HEK293 (cell line): ENCODE measurements at regions not wholly inside any gene's neighbourhood (a gene's known extent, or its start where the extent isn't known, plus 50 kb on each side); places are given as distances from the start of the nearest gene placed in this dataset.

Experiments used
- CTCF ChIA-PET: fragments of 350-600 bp; formaldehyde crosslinking; extraction: SDS; loops from one replicate; lab custom pipeline; 2021; ENCODE audit warnings: antibody characterized with exemption; lab: Yijun Ruan, JAX
- POLR2A ChIA-PET: fragments of 300-600 bp; formaldehyde crosslinking; extraction: SDS; loops from one replicate; lab custom pipeline; 2020; ENCODE audit warnings: antibody characterized with exemption, inconsistent platforms; lab: Yijun Ruan, JAX
- H3K27ac ChIP-seq: fragments of 200-500 bp; sonication (Bioruptor generic); 2 replicates; pipeline ENCODE4 v1.5.1; 2014; ENCODE audit warnings: low read depth, low read length, control low read depth, inconsistent platforms; ENCODE audit errors: extremely low read depth
- H3K36me3 ChIP-seq, 2 experiments: fragments of 200-500 bp in 1 of 2; sonication (Bioruptor generic) in 1 of 2; 1 replicate in 1 of 2; 2 replicates in 1 of 2; pipeline ENCODE4 v1.5.1; 2014 to 2017; ENCODE audit warnings: inconsistent platforms in 2 of 2, low read length in 2 of 2; ENCODE audit not compliant: control insufficient read depth in 2 of 2, insufficient read depth in 1 of 2
- H3K4me1 ChIP-seq: fragments of 200-500 bp; sonication (Bioruptor generic); 2 replicates; pipeline ENCODE4 v1.5.1; 2014; ENCODE audit warnings: mild to moderate bottlenecking, low read length, inconsistent platforms; ENCODE audit not compliant: control insufficient read depth, insufficient read depth
- H3K4me3 ChIP-seq: 2 replicates; pipeline ENCODE4 v1.5.1; 2011; ENCODE audit warnings: low read depth, mild to moderate bottlenecking, control low read depth, low read length, moderate library complexity
- H3K9me3 ChIP-seq: fragments of 200-500 bp; sonication (Bioruptor generic); 2 replicates; pipeline ENCODE4 v1.5.1; 2014; ENCODE audit warnings: low read depth, low read length, inconsistent platforms; ENCODE audit not compliant: control insufficient read depth, insufficient read depth
- BCL11B ChIP-seq: fragments of 450-650 bp; formaldehyde crosslinking; IDR thresholded peaks from 2 replicates; pipeline ENCODE4 v1.5.1; 2016; ENCODE audit warnings: low read depth, missing biosample characterization, missing genetic modification characterization
- MEIS1 ChIP-seq: sonication (generic); formaldehyde crosslinking; IDR thresholded peaks from 2 replicates; pipeline ENCODE4 v1.8.1; 2022; ENCODE audit warnings: missing genetic modification reagents, mild to moderate bottlenecking, borderline replicate concordance
- OVOL3 ChIP-seq: fragments of 450-650 bp; formaldehyde crosslinking; IDR thresholded peaks from 2 replicates; pipeline ENCODE4 v1.5.1; 2016; ENCODE audit warnings: missing biosample characterization, missing genetic modification characterization
- PBX3 ChIP-seq: sonication (generic); formaldehyde crosslinking; IDR thresholded peaks from 2 replicates; pipeline ENCODE4 v1.8.1; 2022; ENCODE audit warnings: mild to moderate bottlenecking, moderate library complexity, missing genetic modification reagents
- REPIN1 ChIP-seq: fragments of 450-650 bp; formaldehyde crosslinking; IDR thresholded peaks from 2 replicates; pipeline ENCODE4 v1.5.1; 2017; ENCODE audit warnings: missing biosample characterization, missing genetic modification characterization, low read depth
- WT1 ChIP-seq: fragments of 450-650 bp; formaldehyde crosslinking; IDR thresholded peaks from 2 replicates; pipeline ENCODE4 v1.5.1; 2016; ENCODE audit warnings: missing biosample characterization, missing genetic modification characterization
- ZBTB1 ChIP-seq: fragments of 450-650 bp; formaldehyde crosslinking; IDR thresholded peaks from 2 replicates; pipeline ENCODE4 v1.5.1; 2016; ENCODE audit warnings: missing biosample characterization, missing genetic modification characterization
- ZBTB17 ChIP-seq: fragments of 450-650 bp; formaldehyde crosslinking; IDR thresholded peaks from 2 replicates; pipeline ENCODE4 v1.5.1; 2016; ENCODE audit warnings: missing biosample characterization, missing genetic modification characterization
- ZNF146 ChIP-seq: fragments of 450-650 bp; formaldehyde crosslinking; IDR thresholded peaks from 2 replicates; pipeline ENCODE4 v1.5.1; 2016; ENCODE audit warnings: missing biosample characterization, missing genetic modification characterization
- ZNF248 ChIP-seq: fragments of 450-650 bp; formaldehyde crosslinking; IDR thresholded peaks from 2 replicates; pipeline ENCODE4 v1.5.1; 2017; ENCODE audit warnings: missing biosample characterization, missing genetic modification characterization
- ZNF530 ChIP-seq: fragments of 450-650 bp; formaldehyde crosslinking; IDR thresholded peaks from 2 replicates; pipeline ENCODE4 v1.5.1; 2016; ENCODE audit warnings: low read depth, missing biosample characterization, missing genetic modification characterization
- ZNF660 ChIP-seq: fragments of 450-650 bp; IDR thresholded peaks from 2 replicates; pipeline ENCODE4 v1.5.1; 2018; ENCODE audit warnings: missing biosample characterization, mild to moderate bottlenecking, missing genetic modification characterization
- ZNF692 ChIP-seq: fragments of 450-650 bp; formaldehyde crosslinking; IDR thresholded peaks from 2 replicates; pipeline ENCODE4 v1.5.1; 2016; ENCODE audit warnings: missing biosample characterization, missing genetic modification characterization
- TF ChIP-seq, protein P1 (sequence below): IDR thresholded peaks from 2 replicates; pipeline ENCODE4 v1.6.1; 2011; ENCODE audit warnings: mild to moderate bottlenecking, low read depth, low read length, borderline replicate concordance
- TF ChIP-seq, protein P2 (sequence below): fragments of 450-650 bp; formaldehyde crosslinking; IDR thresholded peaks from 2 replicates; pipeline ENCODE4 v1.5.1; 2016; ENCODE audit warnings: missing biosample characterization, missing genetic modification characterization, borderline replicate concordance

GRCh38 chr13:108383667-108384066, 114.1 kb downstream of the TNFSF13B start:
- no peak for TF ChIP-seq MEIS1 (CRISPR knock-in tag)
- no peak for TF ChIP-seq PBX3 (CRISPR knock-in tag)
- TF ChIP-seq, protein P1, sequence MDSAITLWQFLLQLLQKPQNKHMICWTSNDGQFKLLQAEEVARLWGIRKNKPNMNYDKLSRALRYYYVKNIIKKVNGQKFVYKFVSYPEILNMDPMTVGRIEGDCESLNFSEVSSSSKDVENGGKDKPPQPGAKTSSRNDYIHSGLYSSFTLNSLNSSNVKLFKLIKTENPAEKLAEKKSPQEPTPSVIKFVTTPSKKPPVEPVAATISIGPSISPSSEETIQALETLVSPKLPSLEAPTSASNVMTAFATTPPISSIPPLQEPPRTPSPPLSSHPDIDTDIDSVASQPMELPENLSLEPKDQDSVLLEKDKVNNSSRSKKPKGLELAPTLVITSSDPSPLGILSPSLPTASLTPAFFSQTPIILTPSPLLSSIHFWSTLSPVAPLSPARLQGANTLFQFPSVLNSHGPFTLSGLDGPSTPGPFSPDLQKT = no peak
- H3K9me3 ChIP-seq = no peaks in the 10 kb centered on the region
- ChIA-PET POLR2A (no interaction called here), CTCF (no interaction called here)
- H3K4me3 ChIP-seq = no peak overlapping the region
- no peaks in the 10 kb centered on the region for H3K36me3 ChIP-seq
- H3K4me1 ChIP-seq = no peaks in the 10 kb centered on the region
- no peak overlapping the region for H3K27ac ChIP-seq

- no peaks in the 10 kb centered on the region for H3K36me3 ChIP-seq
- H3K4me1 ChIP-seq = no peaks in the 10 kb centered on the region
- H3K27ac ChIP-seq = no peak overlapping the region
- H3K4me3 ChIP-seq = no peak overlapping the region
- TF ChIP-seq ZNF248 (tag by site-specific recombination) = no peak
- TF ChIP-seq OVOL3 (tag by site-specific recombination) = no peak
- TF ChIP-seq ZNF692 = no peak
- no peak for TF ChIP-seq BCL11B (tag by site-specific recombination)
- TF ChIP-seq ZBTB1 (tag by site-specific recombination) = no peak
- H3K9me3 ChIP-seq = no peaks in the 10 kb centered on the region
- CTCF ChIA-PET = no interaction called here
- POLR2A ChIA-PET = no interaction called here
Observed at GRCh38 chr13:108387156-108387555, 117.6 kb downstream of the TNFSF13B start.

DNA sequence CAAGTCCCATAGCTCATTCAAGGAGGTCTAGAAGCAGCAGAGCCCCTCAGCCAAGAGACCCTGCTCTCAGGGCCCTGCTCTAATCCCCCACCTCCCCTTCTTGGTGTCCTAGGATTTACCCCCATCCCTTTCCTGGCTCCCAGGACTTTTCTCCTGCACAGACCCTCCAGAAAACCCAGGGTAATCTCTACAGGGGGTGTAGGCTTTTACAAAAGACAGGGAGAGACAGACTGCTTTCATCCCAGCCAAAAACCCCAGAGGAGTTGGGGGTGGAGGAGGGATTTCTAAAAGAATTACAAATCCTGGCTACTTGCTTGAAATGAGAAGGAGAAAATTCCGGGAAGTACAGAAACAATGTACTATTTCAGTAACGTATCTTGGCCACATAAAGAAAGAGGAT, 133.3 kb downstream of the TNFSF13B start:
- ChIA-PET POLR2A (no interaction called here), CTCF (no interaction called here)
- no peak overlapping the region for H3K27ac ChIP-seq
- H3K4me1 ChIP-seq = no peaks in the 10 kb centered on the region
- H3K36me3 ChIP-seq = no peaks in the 10 kb centered on the region
- H3K9me3 ChIP-seq = no peaks in the 10 kb centered on the region
- no peak for TF ChIP-seq ZNF530 (tag by site-specific recombination)
- TF ChIP-seq ZNF660 (tag by site-specific recombination) = no peak
- no peak for TF ChIP-seq ZBTB17 (tag by site-specific recombination)
- no peak for TF ChIP-seq BCL11B (tag by site-specific recombination)
- TF ChIP-seq, protein P2, sequence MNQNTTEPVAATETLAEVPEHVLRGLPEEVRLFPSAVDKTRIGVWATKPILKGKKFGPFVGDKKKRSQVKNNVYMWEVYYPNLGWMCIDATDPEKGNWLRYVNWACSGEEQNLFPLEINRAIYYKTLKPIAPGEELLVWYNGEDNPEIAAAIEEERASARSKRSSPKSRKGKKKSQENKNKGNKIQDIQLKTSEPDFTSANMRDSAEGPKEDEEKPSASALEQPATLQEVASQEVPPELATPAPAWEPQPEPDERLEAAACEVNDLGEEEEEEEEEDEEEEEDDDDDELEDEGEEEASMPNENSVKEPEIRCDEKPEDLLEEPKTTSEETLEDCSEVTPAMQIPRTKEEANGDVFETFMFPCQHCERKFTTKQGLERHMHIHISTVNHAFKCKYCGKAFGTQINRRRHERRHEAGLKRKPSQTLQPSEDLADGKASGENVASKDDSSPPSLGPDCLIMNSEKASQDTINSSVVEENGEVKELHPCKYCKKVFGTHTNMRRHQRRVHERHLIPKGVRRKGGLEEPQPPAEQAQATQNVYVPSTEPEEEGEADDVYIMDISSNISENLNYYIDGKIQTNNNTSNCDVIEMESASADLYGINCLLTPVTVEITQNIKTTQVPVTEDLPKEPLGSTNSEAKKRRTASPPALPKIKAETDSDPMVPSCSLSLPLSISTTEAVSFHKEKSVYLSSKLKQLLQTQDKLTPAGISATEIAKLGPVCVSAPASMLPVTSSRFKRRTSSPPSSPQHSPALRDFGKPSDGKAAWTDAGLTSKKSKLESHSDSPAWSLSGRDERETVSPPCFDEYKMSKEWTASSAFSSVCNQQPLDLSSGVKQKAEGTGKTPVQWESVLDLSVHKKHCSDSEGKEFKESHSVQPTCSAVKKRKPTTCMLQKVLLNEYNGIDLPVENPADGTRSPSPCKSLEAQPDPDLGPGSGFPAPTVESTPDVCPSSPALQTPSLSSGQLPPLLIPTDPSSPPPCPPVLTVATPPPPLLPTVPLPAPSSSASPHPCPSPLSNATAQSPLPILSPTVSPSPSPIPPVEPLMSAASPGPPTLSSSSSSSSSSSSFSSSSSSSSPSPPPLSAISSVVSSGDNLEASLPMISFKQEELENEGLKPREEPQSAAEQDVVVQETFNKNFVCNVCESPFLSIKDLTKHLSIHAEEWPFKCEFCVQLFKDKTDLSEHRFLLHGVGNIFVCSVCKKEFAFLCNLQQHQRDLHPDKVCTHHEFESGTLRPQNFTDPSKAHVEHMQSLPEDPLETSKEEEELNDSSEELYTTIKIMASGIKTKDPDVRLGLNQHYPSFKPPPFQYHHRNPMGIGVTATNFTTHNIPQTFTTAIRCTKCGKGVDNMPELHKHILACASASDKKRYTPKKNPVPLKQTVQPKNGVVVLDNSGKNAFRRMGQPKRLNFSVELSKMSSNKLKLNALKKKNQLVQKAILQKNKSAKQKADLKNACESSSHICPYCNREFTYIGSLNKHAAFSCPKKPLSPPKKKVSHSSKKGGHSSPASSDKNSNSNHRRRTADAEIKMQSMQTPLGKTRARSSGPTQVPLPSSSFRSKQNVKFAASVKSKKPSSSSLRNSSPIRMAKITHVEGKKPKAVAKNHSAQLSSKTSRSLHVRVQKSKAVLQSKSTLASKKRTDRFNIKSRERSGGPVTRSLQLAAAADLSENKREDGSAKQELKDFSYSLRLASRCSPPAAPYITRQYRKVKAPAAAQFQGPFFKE = no peak
- TF ChIP-seq REPIN1 = no peak
- TF ChIP-seq ZNF146 (tag by site-specific recombination) = no peak
- no peak for TF ChIP-seq WT1 (tag by site-specific recombination)
- no peak overlapping the region for H3K4me3 ChIP-seq
